COLO668 (cell line): ENCODE measurements at regions not wholly inside any gene's neighbourhood (a gene's known extent, or its start where the extent isn't known, plus 50 kb on each side); places are given as distances from the start of the nearest gene placed in this dataset.

ENCODE experiments used
- DNase-seq: peaks from one replicate; lab custom pipeline; 2025; ENCODE audit not compliant: unreplicated experiment; lab: John Stamatoyannopoulos, UW

DNA sequence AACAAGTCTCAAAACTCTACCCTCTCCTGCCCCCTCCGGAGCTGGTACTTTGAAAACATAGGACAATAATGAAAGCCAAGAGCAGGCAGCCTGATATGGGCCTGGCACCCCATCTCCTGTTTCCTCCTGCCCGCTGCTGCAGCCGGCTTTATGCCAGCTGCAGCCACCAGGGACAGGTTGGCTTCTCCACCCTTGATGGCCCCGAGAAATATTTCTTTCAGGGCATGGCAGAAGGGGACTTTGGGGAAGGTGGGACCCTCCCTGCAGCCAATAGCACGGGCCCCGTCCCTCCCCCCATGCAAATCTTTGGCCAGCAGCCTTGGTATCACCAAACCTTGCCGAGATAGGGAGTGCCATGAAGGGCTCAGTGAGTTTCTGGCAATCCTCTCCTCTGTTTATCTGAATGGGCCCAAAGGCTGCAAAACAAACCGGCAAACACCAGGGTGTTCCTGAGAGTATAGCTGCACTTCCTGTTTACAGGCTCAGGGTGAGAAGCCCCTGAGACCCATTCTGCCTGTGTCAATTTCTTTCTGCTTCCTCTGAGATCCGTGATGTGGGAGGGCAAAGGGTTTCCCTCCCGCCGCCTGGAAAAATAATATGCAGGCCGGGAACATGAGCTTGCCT, 73.4 kb upstream of the BOD1 start:
- DNase-seq: peak; percentile 50

DNA sequence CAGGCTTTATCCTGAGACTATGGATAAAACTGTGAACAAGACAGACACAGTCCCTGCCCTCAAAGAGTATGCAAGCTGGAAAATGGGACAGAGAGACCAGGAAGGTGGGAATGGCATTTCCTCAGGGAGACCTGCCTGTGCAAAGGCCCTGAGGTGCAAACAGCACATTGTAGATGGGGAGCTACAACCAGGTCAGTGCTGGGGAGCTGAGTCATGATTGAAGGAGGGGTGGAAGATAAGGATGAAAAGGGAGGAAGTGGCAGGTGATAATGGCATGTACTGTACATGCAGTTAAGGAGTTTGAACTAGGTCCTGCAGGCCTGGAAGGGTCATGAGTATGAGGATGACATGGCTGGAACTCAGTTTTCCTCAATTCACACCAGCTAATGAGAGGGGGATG, 75.5 kb upstream of the BOD1 start:
- no peak for DNase-seq

DNA sequence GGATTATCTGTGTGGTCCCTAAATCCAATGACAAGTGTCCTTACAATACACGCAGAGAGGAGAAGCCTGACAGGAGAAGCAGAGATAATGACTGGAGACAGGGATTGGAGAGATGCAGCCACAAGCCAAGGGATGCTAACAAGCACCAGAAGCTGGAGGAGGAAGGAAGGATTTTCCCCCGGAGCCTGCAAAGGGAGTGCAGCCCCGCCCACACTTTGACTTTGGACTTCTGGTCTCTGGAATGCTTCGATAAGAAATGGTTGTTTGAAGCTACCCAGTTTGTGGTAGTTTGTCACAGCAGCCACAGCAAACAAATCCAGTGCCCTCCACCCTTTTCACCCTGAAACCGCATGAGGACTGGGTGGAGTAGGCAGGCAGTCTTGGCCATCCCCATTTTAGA, 77.2 kb upstream of the BOD1 start:
- DNase-seq: no peak

DNA sequence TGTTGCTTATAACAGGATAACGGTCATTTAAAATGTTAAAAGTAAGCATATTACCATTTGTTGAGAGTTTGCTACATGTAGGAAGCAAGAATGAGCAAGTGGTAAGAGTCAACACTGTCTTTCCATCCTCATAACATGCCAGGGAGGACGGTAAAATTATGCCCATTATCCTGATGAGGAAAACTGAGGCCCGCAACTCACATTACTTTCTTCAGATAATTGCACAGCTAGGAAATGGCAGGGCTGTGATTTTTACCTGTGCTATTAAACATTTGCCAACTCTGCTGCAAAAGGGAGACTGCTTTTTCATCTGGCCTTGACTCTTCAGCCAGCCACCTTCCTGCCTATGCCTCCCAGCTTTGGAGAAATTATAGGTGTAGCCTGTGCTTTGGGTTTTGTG, 79.8 kb upstream of the BOD1 start:
- no peak for DNase-seq

DNA sequence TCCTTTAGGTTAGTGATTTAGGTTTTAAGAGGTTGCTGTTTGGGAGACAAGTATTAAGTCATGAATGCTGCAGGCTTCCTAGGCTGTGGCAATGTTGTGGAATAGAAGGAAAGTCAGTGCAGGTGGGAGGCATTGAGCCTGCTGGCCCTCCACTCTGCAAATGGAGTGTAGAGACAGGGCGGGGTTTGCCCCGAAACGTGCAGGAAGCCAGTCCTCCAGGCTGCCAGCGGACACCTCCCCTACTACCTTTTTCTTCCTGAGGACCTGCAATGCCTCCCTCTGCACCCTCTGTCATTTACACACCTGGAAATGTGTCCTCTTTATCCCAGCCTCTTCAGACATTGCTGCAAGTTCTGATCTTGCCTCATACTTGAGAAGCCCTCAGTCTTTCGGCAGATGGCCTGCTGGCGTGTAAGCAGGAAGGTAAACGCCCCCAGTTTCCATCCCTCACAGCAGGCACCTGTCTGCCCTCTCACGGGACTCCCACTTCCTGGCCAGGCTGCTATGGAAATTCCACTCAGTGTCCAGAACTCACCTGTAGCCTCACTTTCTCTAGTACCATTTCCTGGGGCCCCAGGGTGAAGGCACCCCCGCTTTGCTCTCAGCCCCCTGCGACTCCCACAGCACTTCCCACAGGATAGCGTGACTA, 81.6 kb upstream of the BOD1 start:
- DNase-seq: peak; percentile 68

DNA sequence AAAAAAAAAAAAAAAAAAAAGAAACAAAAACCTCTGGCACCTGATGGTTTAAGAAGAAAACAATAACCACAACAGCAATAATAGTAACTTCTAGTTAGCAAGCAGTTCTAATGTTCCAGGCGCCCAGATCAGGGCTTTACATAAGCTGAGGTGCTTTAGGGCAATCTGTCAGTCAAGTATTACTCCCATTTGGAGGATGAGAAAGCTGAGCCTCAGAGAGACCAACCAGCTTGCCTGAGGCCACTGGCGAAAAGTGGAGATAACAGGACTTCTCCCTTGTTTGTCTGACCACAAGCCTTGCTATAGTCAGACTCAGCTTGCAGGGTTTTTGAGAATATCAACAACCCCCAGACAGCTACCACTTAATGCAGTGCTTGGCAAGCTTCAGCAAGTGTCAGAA, 83.5 kb upstream of the BOD1 start:
- no peak for DNase-seq

DNA sequence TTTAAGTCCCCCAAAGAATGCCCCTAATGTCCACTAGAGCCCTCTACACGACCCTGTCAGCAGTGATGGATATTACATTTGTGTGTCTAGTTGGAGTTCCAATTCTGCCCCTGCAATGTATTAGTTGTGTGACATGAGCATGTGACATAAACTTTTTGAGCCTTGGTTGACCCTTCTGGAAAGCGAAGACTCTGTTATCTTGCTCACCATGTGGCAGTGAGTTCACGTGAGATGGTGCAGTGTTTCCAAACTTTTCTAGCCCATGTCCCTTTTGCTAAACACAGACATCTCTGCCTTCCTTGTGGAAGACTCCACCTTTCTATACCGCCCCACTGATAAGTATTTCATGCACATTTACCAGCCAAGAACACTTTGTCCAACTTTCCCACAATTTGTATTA, 87.0 kb upstream of the BOD1 start:
- DNase-seq: no peak

DNA sequence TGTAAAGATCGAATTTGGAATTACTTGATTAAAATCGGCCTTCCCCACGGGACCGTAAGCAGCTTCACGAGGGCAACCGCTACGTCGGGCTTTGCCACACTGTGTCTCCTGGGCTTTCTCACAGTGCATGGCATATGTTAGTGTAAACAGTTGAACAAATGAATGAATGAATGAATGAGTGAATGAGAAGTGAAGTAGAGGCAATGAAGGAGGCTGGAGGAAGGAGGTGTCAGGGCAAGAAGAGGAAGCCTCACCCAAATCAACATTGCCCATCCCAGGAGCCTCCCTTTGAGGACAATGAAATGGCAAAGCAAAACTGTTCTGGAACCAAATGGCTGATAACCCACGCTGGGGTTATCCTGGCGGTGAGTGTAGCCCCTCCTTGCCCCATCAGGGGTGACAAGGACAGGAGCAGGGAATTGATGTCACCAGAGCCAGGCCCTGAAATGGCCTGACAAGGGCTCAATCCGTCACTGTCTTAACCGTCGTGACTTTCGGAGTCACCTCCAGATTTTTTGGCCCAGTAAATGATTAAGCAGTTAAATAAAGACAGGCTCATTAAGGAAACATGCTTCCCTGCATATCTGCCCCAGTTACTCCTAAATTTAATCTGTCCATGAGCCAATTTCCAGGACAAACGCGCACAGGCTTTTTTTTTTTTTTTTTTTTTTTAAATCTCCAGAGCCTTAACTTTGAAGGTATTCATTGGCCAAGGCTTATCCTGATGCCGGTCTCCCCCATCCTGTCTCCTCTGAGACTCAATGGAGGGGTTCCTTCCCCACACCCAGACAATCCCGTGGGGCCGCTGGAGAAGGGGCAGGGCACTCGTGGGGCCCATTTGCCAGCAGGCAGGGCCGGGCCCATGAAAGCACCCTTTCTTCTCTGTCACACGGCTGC, 88.4 kb upstream of the BOD1 start:
- no peak for DNase-seq

DNA sequence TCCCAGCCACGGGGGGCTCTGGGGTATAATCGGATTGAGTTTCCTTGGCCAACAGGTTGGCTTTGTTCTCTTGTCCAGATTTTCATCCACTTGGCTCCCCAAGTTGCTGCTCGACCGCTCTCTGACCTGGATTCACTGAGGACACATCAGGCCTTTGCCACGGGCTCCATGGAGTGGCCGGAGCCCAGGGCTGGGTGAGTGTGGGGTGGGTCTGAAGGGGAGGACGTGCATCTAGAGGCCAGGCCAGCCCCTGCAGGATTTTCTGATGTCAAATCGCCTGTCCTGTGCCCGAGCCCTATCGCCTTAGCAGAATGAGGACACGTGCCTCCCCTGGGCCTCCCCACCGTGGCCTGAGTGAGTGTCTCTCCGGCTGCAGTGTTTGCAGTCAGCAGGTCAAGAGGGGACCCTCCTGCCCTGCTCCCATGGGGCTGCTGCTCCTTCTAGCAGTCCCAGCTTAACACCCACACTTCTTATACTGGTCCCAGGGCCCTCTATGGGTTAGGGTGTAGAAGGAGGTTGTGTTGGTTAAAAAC, 89.1 kb upstream of the BOD1 start:
- no peak for DNase-seq

DNA sequence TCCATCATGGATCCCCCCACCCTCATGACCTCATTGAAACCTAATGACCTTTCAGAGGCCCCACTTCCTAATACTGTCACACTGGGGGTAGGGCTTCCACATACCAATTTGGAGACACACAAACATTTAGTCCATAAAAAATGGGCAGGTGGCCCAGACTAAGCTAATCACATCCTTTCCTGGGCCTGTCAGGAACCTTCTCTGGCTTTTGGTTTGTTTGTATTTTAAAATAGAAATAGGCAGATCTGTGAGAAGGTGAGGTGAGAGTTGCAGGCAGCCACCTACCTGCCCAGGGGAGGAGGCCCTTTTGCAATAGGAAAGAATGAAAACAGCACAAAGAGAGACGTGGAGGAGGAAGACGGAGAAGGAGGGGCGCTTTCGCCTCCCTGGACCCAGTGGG, 90.2 kb upstream of the BOD1 start:
- DNase-seq: no peak

DNA sequence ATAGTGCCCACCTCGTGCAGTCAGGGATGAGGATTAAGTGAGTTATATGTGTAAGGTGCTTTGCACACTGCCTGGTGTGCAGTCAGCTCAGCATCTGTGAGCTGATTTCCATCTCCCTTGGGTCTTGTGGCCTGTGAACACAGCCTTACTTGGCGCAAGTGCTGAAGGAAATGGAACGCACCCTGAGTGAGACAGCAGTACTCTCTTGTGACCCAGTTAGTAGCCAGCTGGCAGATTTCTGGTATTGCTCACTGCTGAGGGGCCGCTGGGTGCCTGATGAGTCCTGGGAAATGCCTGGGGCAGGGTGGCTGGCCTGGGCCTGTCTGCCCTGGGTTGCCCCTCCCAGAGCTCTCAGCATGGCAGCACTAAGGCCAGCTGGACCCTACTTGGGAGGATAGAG, 90.9 kb upstream of the BOD1 start:
- no peak for DNase-seq

DNA sequence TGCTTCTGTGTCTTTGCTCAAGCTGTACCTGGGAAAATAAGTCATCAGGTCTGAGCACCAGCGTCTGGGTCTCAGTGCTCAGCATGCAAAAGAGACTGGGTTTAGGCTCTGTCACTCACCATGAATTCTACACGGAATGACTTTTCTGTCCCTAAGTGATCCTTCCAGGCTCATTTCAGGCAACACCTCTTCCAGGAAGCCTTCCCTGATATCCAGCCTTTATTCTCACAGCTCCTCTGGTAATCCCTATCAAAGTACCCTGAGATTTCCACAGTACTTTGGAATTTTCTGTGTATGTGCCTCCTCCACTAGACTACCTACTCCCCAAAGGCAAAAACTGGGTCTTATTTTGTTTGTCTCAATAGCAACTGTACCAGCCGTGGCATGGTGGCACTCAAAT, 92.7 kb upstream of the BOD1 start:
- DNase-seq: no peak

DNA sequence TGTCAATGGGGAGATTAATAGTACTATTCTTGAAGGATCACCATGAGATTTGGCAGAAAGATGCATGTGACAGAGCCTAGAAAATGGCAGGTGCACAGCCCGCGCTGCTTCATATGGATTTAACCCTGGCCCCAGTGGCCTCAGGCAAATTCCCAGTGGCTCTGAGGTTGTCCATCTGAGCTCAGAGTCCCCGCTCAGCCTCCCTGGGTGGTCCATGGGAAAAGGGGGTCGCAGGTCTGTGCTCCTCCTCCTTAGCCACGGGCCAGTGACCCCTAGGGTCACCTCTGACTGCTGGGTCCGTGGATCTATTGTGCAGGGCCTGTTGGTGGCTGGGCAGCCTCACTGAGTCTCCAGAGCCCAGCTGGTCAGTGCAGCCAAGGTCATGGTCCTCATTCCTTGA, 93.3 kb upstream of the BOD1 start:
- no peak for DNase-seq

DNA sequence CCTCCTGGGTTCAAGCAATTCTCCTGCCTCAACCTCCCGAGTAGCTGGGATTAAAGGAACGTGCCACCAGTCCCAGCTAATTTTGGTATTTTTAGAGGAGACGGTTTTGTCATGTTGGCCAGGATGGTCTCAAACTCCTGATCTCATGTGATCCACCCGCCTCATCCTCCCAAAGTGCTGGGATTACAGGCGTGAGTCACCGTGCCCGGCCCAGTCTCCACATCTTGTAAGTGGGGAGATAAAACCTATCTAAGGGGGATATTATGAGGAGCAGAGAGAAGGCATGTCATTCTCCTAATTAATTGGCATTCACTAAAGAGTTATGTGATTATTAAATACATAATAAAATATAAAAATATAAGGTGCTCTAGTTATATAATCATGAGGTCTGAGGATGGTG, 94.1 kb upstream of the BOD1 start:
- no peak for DNase-seq

DNA sequence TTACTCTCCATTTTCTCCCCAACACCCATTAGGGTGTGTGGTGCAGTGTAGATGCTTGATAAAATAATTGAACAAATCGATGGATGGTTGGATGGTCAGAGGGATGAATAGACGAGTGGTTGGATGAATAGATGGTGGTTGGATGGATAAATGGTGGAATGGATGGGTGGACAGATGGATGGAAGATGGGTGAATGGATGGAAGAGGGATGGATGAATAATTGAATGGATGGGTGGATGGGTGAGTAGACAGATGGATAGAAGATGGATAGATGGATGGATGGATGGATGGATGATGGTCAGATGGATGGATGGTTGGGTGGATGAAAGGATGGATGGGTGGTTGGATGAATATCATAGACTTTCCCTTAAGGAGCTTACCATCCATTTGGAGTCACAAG, 95.0 kb upstream of the BOD1 start:
- no peak for DNase-seq

DNA sequence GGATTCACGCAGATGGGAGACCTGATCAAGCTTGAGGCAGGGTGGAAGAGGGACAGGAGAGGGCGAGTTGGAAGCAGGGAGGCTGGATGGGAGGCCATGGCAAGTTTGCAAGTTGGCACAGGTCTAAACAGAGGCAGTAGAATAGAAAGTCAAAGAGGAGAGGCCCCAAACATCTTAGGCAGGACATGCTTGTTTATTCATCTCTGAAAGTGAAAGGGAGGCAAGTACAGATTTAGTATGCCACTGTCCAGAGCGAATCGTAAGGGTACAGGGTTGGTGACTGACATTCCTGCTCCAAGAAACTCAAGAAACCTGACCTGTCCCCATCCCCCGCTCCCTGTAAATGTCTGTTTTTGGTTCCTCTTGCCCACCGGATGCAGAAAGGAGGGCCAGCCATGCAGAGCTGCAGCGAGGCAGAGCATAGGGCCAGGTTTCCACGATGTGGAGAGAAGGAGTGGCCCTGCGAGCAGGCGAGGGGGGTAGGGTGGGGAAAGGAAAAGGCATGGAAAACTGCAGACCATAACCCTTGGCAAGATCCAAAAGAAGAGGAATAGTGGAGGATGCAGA, 96.2 kb upstream of the BOD1 start:
- no peak for DNase-seq

DNA sequence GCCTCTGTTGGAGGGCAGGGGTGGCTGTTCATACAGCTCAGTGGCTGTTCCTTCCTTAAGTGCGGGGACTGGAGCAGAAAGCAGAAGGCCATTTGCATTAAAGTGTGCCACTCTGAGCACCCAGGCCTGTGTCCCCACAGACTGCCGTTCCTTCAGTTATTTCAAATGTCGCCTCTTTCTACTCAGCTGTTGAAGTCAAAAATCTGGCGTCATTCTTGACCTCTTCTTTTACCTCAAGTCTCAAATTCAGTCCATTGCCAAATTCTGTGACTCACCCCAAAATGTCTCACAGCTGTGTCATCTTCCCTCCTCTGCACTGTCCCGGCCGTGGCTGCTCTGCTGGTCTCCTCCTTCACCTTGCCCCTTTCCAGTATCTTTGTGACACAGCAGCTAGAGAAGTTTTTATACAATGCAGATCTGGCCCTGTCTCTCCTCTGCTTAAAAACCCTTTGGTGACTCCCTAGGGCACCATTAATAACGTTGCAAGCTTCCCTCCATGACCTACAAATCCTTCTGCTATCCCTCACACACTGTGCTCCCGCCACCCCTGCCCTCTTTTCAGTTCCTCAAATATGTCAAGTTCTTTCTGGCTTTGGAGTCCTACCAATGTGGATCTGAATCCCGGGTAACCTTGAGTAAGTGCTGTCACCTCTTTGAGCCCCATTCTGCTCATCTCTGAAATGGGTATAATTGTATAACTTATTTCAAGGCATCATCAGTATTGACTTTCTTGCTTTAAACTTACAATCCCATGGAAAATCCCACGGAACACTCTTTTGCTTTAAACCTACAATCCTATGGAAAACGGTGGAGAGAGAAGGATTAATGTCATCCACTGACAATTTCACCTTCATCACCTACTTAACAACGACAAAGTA, 98.3 kb upstream of the BOD1 start:
- DNase-seq: no peak

DNA sequence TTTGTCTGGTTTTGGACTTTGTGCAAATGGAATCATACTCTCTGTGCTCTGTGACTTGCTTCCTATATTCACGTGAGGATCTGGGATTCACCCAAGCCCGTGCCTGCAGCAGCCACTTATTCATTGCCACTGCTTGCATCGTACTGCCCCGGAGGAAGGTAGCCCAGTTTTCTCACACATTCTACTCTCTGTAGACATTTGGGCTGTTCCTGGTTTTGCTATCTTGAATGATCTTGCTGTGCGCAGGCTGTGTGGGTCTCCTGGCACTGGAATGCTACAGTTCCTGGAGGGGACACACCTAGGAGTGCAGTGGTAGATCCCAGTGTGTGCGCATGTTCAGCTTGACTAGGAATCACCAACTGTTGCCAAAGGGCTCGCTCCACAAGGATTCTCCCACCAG, 99.2 kb upstream of the BOD1 start:
- DNase-seq: no peak

DNA sequence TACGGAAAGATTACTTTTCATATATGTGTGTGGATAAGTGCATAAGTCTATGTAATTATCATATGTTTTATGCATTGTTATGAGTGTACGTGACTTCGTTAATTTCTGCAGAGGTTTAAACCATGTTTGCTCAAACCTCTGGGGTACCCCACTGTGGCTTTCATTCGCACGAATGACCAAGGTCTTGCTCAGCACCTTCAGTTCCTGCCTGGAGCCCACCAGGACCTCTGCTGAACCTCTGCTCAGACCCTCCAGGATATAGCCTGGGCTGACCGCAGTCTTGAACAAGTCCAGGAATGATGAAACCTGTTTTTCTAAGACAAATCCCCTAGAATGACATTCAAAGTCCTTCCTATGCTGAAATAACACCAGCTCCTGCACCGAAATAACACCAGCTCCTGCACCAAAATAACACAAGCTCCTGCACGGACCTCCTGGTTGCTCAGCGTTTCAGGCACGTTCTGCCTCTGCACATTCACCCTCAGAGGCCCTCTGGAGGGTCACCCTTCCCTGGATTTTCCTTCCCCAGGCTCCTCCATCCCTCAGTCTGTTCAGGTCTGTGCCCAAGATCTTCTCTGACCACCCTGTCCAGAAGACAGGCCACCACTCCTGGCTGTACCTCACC, 99.7 kb upstream of the BOD1 start:
- DNase-seq: no peak

DNA sequence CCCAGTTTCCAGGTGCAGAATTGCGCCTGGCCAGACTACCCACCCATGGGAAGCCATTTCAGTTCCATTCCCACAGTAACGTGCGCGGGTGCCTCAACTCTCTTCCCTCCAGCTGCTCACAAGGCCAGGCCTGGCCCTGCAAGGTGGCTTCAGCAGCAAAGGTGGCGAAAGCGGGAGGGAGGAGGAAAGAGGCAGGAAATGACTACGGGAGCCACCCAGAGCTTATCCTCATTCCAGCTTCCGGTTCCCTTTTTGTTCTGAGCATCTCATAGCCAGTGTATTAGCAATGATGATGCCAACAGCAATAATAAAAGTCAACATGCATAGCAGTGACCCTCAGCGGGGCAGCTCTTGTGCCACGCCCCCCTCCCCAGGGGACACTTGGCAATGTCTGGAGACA, 101.5 kb upstream of the BOD1 start:
- DNase-seq: no peak
